Transverse colon (tissue), 4 donors: ENCODE measurements at regions not wholly inside any gene's neighbourhood (a gene's known extent, or its start where the extent isn't known, plus 50 kb on each side); places are given as distances from the start of the nearest gene placed in this dataset.

Source experiments
- POLR2A ChIP-seq: fragments of 450-650 bp; IDR thresholded peaks from one replicate; pipeline ENCODE4 v1.6.1; 2016; ENCODE audit warnings: antibody characterized with exemption, mild to moderate bottlenecking, moderate library complexity
- POLR2AphosphoS5 ChIP-seq, 3 donors: sonication (generic); formaldehyde crosslinking; IDR thresholded peaks; one replicate each; pipeline ENCODE4 v1.6.1; 2016; ENCODE audit warnings: antibody characterized with exemption in 3 of 3
- TF ChIP-seq, protein P1 (sequence below), 5 experiments: fragments of 200-600 bp in 3 of 5; fragments of 450-650 bp in 2 of 5; sonication (generic) in 3 of 5; IDR thresholded peaks; 1 replicate in 2 of 5; 2 replicates in 3 of 5; pipeline ENCODE4 v1.5.1; 2016 to 2017; ENCODE audit warnings: antibody characterized with exemption in 5 of 5, inconsistent platforms in 3 of 5, mild to moderate bottlenecking in 2 of 5, moderate library complexity in 1 of 5

DNA sequence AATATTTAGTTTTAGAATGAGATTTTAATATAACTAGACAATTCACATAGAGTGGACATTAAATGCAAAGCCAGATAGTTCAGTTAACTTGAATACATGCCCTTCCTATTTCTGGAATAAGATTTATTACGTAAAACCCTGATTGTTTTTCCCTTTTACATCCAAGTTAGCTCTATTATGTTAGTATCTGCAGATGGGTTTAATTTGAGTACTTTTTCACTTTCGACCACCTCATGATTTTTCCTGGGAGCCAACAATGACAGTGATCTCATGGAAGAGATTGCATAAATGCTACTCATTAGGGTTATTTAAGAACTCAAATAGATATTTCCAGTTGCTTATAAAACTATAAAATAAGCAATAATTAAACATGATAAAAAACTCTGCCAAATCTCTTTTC is 199.4 kb upstream of the PTGFR start:
- TF ChIP-seq POLR2A (no peak), POLR2AphosphoS5 (IDR thresholded peaks at IDR 0.05) (no peak)
- TF ChIP-seq, protein P1, sequence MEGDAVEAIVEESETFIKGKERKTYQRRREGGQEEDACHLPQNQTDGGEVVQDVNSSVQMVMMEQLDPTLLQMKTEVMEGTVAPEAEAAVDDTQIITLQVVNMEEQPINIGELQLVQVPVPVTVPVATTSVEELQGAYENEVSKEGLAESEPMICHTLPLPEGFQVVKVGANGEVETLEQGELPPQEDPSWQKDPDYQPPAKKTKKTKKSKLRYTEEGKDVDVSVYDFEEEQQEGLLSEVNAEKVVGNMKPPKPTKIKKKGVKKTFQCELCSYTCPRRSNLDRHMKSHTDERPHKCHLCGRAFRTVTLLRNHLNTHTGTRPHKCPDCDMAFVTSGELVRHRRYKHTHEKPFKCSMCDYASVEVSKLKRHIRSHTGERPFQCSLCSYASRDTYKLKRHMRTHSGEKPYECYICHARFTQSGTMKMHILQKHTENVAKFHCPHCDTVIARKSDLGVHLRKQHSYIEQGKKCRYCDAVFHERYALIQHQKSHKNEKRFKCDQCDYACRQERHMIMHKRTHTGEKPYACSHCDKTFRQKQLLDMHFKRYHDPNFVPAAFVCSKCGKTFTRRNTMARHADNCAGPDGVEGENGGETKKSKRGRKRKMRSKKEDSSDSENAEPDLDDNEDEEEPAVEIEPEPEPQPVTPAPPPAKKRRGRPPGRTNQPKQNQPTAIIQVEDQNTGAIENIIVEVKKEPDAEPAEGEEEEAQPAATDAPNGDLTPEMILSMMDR (IDR thresholded peaks at IDR 0.05): no peak
